HG03280 (cell line): ENCODE measurements at regions not wholly inside any gene's neighbourhood (a gene's known extent, or its start where the extent isn't known, plus 50 kb on each side); places are given as distances from the start of the nearest gene placed in this dataset.

Source experiments
- ATAC-seq: cut with Tn5 transposase; IDR thresholded peaks from one replicate; pipeline ENCODE4 v1.9.1; 2021; ENCODE audit warnings: mild to moderate bottlenecking, moderate library complexity; ENCODE audit not compliant: unreplicated experiment

- ATAC-seq: no peak
Measured at GRCh38 chr2:51107841-51108240, 75.9 kb upstream of the NRXN1 start.

- no peak for ATAC-seq
Measured at GRCh38 chr2:51105811-51106210, 73.9 kb upstream of the NRXN1 start.

GRCh38 chr2:51103205-51103604, 71.3 kb upstream of the NRXN1 start:
- no peak for ATAC-seq

GRCh38 chr2:51093016-51093415, 61.1 kb upstream of the NRXN1 start:
- no peak for ATAC-seq

- ATAC-seq: no peak
Measured at GRCh38 chr2:51085420-51086068, 53.6 kb upstream of the NRXN1 start.

GRCh38 chr2:51084750-51085149, 52.8 kb upstream of the NRXN1 start:
- ATAC-seq: no peak
